DND-41 (cell line): ENCODE measurements at regions not wholly inside any gene's neighbourhood (a gene's known extent, or its start where the extent isn't known, plus 50 kb on each side); places are given as distances from the start of the nearest gene placed in this dataset.

Experiments used
- ATAC-seq: fragments of 200-7000 bp; cut with Tn5 transposase; 3 replicates; pipeline ENCODE4 v1.9.1; 2021; ENCODE audit warnings: low read depth; ENCODE audit not compliant: insufficient read depth
- DNase-seq: peaks from one replicate; pipeline ENCODE4 v3.0.0-alpha.2; 2020
- H2AFZ ChIP-seq: 2 replicates; pipeline ENCODE4 v1.6.0; 2012; ENCODE audit warnings: low read depth, low read length
- H3K27ac ChIP-seq: 2 replicates; pipeline ENCODE4 v1.5.1; 2012; ENCODE audit warnings: low read length, inconsistent platforms
- H3K27me3 ChIP-seq: fragments of 200-600 bp; sonication (generic); 2 replicates; pipeline ENCODE4 v1.6.0; 2012; ENCODE audit warnings: low read length, mild to moderate bottlenecking, inconsistent platforms; ENCODE audit not compliant: insufficient read depth, poor library complexity
- H3K36me3 ChIP-seq: 2 replicates; pipeline ENCODE4 v1.5.1; 2012; ENCODE audit warnings: low read length, inconsistent platforms; ENCODE audit not compliant: insufficient read depth
- H3K4me1 ChIP-seq: 2 replicates; pipeline ENCODE4 v1.5.1; 2012; ENCODE audit warnings: mild to moderate bottlenecking, low read length; ENCODE audit not compliant: insufficient read depth
- H3K4me2 ChIP-seq: 2 replicates; pipeline ENCODE4 v1.6.0; 2012; ENCODE audit warnings: mild to moderate bottlenecking, moderate library complexity, low read length, inconsistent platforms; ENCODE audit not compliant: insufficient read depth
- H3K4me3 ChIP-seq, 2 experiments: fragments of 200-600 bp in 1 of 2; shearing (Covaris generic) in 1 of 2; 2 replicates each; pipeline ENCODE4 v1.5.1; 2012 to 2016; ENCODE audit warnings: inconsistent platforms in 2 of 2, low read length in 2 of 2, mild to moderate bottlenecking in 2 of 2, low read depth in 1 of 2, moderate library complexity in 1 of 2
- H3K79me2 ChIP-seq: 2 replicates; pipeline ENCODE4 v1.6.0; 2012; ENCODE audit warnings: low read length, inconsistent platforms; ENCODE audit not compliant: insufficient read depth
- H3K9ac ChIP-seq: 2 replicates; pipeline ENCODE4 v1.6.0; 2012; ENCODE audit warnings: low read depth, mild to moderate bottlenecking, inconsistent platforms, low read length, moderate library complexity
- H3K9me3 ChIP-seq: 2 replicates; pipeline ENCODE4 v1.5.1; 2012; ENCODE audit warnings: low read length, moderate library complexity, mild to moderate bottlenecking, inconsistent platforms; ENCODE audit not compliant: insufficient read depth, severe bottlenecking
- H4K20me1 ChIP-seq: 2 replicates; pipeline ENCODE4 v1.6.0; 2012; ENCODE audit warnings: low read length; ENCODE audit not compliant: insufficient read depth
- EZH2 ChIP-seq: IDR thresholded peaks from 3 replicates; pipeline ENCODE4 v1.6.1; 2012; ENCODE audit warnings: borderline replicate concordance, low read depth, mild to moderate bottlenecking, moderate library complexity, low read length, inconsistent platforms; ENCODE audit not compliant: severe bottlenecking
- TF ChIP-seq, protein P1 (sequence below): IDR thresholded peaks from 2 replicates; pipeline ENCODE4 v1.5.1; 2012; ENCODE audit warnings: borderline replicate concordance, low read length, moderate library complexity, mild to moderate bottlenecking; ENCODE audit not compliant: poor library complexity, severe bottlenecking; ENCODE audit errors: extremely low read depth

DNA sequence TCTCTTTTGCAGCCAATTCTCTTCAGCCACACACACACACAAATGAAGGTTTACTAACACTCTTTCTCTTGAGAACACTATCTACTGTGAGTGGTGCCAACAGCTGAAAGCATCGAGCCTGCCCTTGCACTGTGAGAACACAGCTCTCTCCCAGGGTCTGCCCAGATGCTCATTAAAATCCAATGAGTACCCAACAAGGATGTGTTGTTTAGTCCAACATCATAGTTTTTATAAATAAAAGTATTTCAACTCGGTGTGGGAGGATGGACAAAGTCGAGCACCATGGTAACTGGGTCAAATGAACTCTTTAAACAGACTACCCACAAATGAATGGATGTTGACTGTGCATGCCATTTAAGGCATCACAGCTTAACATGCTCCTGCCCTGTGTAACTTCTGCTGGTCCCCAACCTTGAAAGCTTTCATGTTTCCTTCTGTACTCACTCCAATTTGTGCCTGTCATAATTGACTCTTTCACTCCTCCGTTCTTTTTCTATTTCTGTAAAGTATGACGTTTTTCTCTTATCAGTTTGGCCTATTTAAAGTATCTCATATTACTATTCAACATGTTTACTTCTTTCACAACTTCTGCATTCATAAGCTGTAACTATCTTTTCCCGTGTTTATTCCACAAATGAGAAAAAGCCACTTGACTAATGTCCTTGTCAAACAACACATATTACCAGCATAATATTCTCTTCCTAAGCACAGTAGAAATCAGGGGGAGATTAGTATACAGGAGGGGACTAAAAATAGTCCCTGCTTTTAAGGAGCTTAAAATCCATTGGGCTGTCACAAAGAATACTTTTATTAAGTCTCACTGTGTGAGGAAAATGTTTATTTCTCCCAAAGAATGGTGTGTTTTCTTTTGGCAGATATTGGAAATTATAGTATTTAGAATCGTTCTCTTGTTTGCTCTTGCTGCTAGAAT lies 215.4 kb downstream of the RFPL4B start:
- Histone ChIP-seq H3K36me3 (no peaks in the 10 kb centered on the region), H3K27me3 (peaks cover 4% of the 10 kb centered on the region), H3K4me1 (no peaks in the 10 kb centered on the region), H3K9ac (no peak overlapping the region), H3K27ac (no peak overlapping the region), H2AFZ (no peak overlapping the region), H3K4me3 (no peak overlapping the region), H3K9me3 (no peaks in the 10 kb centered on the region), H4K20me1 (no peaks in the 10 kb centered on the region), H3K4me2 (no peak overlapping the region), H3K79me2 (no peaks in the 10 kb centered on the region)
- DNase-seq = no peak
- no peak for ATAC-seq
- TF ChIP-seq, protein P1, sequence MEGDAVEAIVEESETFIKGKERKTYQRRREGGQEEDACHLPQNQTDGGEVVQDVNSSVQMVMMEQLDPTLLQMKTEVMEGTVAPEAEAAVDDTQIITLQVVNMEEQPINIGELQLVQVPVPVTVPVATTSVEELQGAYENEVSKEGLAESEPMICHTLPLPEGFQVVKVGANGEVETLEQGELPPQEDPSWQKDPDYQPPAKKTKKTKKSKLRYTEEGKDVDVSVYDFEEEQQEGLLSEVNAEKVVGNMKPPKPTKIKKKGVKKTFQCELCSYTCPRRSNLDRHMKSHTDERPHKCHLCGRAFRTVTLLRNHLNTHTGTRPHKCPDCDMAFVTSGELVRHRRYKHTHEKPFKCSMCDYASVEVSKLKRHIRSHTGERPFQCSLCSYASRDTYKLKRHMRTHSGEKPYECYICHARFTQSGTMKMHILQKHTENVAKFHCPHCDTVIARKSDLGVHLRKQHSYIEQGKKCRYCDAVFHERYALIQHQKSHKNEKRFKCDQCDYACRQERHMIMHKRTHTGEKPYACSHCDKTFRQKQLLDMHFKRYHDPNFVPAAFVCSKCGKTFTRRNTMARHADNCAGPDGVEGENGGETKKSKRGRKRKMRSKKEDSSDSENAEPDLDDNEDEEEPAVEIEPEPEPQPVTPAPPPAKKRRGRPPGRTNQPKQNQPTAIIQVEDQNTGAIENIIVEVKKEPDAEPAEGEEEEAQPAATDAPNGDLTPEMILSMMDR = no peak
- TF ChIP-seq EZH2 = no peak

DNA sequence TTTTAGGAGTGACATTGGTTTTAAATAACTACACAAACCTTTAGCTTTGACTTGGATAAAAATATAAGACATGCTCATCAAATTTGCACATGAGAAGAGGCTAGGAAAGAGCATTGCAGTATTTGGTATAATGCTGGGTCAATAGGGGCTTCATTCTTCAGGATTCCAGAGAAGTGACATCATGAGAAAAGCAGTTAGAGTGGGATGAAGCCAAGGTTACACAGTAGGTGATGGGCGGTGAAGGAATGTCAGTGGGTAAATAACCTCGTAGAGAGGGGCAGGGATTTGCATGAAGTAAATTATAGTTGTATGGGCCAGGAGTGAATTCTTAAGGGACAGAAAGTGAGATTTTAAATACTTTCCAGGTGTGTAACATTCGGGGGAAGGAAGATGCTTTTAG lies 216.2 kb downstream of the RFPL4B start:
- Histone ChIP-seq H3K27ac (no peak overlapping the region), H3K4me3 (no peak overlapping the region), H3K9ac (no peak overlapping the region), H2AFZ (no peak overlapping the region), H3K79me2 (no peaks in the 10 kb centered on the region), H4K20me1 (no peaks in the 10 kb centered on the region), H3K4me1 (no peaks in the 10 kb centered on the region), H3K4me2 (no peak overlapping the region), H3K36me3 (no peaks in the 10 kb centered on the region), H3K9me3 (no peaks in the 10 kb centered on the region), H3K27me3 (peaks cover 4% of the 10 kb centered on the region)
- ATAC-seq (no peak), DNase-seq (no peak)
- TF ChIP-seq EZH2 = no peak
- TF ChIP-seq, protein P1 = no peak

DNA sequence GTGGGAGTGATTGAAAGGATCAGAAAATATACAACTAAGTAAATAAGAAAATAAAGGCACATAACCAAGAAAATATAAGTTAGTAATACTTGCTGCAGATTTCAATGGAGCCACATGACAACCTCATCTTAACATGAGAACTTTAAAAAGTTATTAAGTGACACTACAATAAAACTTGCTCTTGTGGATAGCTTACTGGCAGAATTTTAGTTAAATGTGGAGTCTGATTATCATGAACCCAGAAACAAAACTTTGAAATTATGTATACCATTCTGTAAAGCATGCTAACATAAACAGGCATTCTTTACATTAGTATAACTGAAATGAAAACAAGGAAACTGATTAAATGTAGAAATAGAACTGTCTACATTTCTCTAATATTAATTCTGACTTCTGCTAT lies 220.9 kb downstream of the RFPL4B start:
- Histone ChIP-seq H3K4me2 (no peak overlapping the region), H3K36me3 (no peaks in the 10 kb centered on the region), H3K4me1 (no peaks in the 10 kb centered on the region), H2AFZ (no peak overlapping the region), H3K27me3 (no peaks in the 10 kb centered on the region), H4K20me1 (no peaks in the 10 kb centered on the region), H3K9ac (no peak overlapping the region), H3K79me2 (no peaks in the 10 kb centered on the region), H3K4me3 (no peak overlapping the region), H3K9me3 (no peaks in the 10 kb centered on the region), H3K27ac (no peak overlapping the region)
- DNase-seq (no peak), ATAC-seq (no peak)
- TF ChIP-seq, protein P1 = no peak
- TF ChIP-seq EZH2 = no peak
